ENCODE measurements at regions not wholly inside any gene's neighbourhood (a gene's known extent, or its start where the extent isn't known, plus 50 kb on each side); places are given as distances from the start of the nearest gene placed in this dataset.

GRCh38 chr12:28645436-28645835, 455.2 kb downstream of the CCDC91 start:
- TF ChIP-seq CTCF (conservative IDR thresholded peaks at IDR 0.05; ENCODE audit: low read depth, low read length) (no peak), EZH2phosphoT487 (IDR thresholded peaks at IDR 0.05; ENCODE audit: borderline replicate concordance, low read length) (no peak)

Measured in PC-3 (cell line).